ENCODE measurements at regions not wholly inside any gene's neighbourhood (a gene's known extent, or its start where the extent isn't known, plus 50 kb on each side); places are given as distances from the start of the nearest gene placed in this dataset.
"Not testable (repeated sequence)": the region's sequence is repeated elsewhere in the genome, so short reads cannot be mapped to it uniquely, and the experiment has no call there.

GRCh38 chr19:56894626-56895025 is 54.1 kb upstream of the PEG3 start:
- H4K20me1 ChIP-seq = no peaks in the 10 kb centered on the region
- H3K4me1 ChIP-seq = peaks cover 5 to 15% (median 11%) of the 10 kb centered on the region in 10 experiments; a peak in 17 of 20 replicates
- peaks cover 0 to 5% (median 0%) of the 10 kb centered on the region in 11 experiments; a peak in 3 of 22 replicates for H3K9me3 ChIP-seq (replicated peaks in 1 of 11)
- no peak overlapping the region for H3K9ac ChIP-seq
- TF ChIP-seq Cebpa-rat (IDR thresholded peaks at IDR 0.05) = no peak
- no peak overlapping the region for H3K4me3 ChIP-seq
- peak overlapping the region in 10 of 11 experiments; percentile 6 to 56 (median 50); a peak in 17 of 22 replicates for H3K4me2 ChIP-seq
- H3K36me3 ChIP-seq = no peaks in the 10 kb centered on the region
- H3K27me3 ChIP-seq = no peaks in the 10 kb centered on the region
- peak overlapping the region in 2 of 11 experiments; percentile 22 to 30; a peak in 3 of 22 replicates for H3K27ac ChIP-seq

GRCh38 chr19:56896095-56896494 is 55.6 kb upstream of the PEG3 start:
- H3K4me3 ChIP-seq = no peak overlapping the region
- peaks cover 0 to 10% (median 0%) of the 10 kb centered on the region in 11 experiments; a peak in 2 of 22 replicates for H3K9me3 ChIP-seq (replicated peaks in 1 of 11)
- no peak for TF ChIP-seq Cebpa-rat (IDR thresholded peaks at IDR 0.05)
- no peaks in the 10 kb centered on the region for H3K36me3 ChIP-seq
- no peaks in the 10 kb centered on the region for H4K20me1 ChIP-seq
- H3K4me1 ChIP-seq = peaks cover 5 to 15% (median 11%) of the 10 kb centered on the region in 10 experiments; a peak in 17 of 20 replicates
- no peak overlapping the region for H3K9ac ChIP-seq
- H3K4me2 ChIP-seq = no peak overlapping the region
- H3K27ac ChIP-seq = no peak overlapping the region
- no peaks in the 10 kb centered on the region for H3K27me3 ChIP-seq

- Histone ChIP-seq H3K27ac (no peak overlapping the region), H3K9ac (no peak overlapping the region), H3K36me3 (no peaks in the 10 kb centered on the region), H3K9me3 (replicated peaks in 1 of 11) (peaks cover 0 to 10% (median 0%) of the 10 kb centered on the region in 11 experiments; a peak in 1 of 22 replicates), H3K27me3 (no peaks in the 10 kb centered on the region), H3K4me2 (no peak overlapping the region), H3K4me3 (no peak overlapping the region), H3K4me1 (peaks cover 0 to 5% (median 2%) of the 10 kb centered on the region in 10 experiments; a peak in 13 of 20 replicates), H4K20me1 (no peaks in the 10 kb centered on the region)
- TF ChIP-seq Cebpa-rat (IDR thresholded peaks at IDR 0.05) = no peak
Measured at GRCh38 chr19:56899943-56900342, 59.4 kb upstream of the PEG3 start.

DNA sequence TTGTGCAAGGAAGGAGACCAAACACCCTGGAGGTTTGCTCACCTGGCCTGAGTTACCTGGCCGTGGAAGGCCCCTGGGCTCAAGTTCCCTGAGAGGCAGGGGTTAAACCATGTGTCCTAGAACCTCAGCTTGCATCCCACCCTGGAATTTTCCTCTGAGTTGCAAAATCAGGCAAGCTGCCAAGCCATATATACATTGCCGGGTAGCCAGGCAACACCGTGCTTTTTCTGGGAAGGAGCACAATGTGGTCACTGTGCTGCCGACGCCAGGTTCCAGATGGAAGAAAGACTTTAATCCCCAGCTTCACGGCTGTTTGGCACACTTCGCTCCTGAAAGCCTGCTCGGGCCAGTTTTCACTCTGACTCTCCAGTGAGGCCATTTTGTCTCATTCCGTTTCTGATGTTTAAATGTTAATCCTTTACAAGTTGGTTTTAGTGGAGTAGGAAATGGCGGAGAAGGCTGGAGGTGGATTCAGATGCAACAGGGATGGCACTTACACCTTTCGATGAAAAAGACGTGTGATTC is 60.1 kb upstream of the PEG3 start:
- H3K9ac ChIP-seq = no peak overlapping the region
- H3K27ac ChIP-seq = no peak overlapping the region
- H3K4me1 ChIP-seq = no peaks in the 10 kb centered on the region
- no peaks in the 10 kb centered on the region for H4K20me1 ChIP-seq
- H3K4me3 ChIP-seq = no peak overlapping the region
- peaks cover 0 to 10% (median 0%) of the 10 kb centered on the region in 11 experiments; a peak in 1 of 22 replicates for H3K9me3 ChIP-seq (replicated peaks in 1 of 11)
- H3K4me2 ChIP-seq = no peak overlapping the region
- no peak for TF ChIP-seq Cebpa-rat (IDR thresholded peaks at IDR 0.05)
- no peaks in the 10 kb centered on the region for H3K36me3 ChIP-seq
- no peaks in the 10 kb centered on the region for H3K27me3 ChIP-seq

DNA sequence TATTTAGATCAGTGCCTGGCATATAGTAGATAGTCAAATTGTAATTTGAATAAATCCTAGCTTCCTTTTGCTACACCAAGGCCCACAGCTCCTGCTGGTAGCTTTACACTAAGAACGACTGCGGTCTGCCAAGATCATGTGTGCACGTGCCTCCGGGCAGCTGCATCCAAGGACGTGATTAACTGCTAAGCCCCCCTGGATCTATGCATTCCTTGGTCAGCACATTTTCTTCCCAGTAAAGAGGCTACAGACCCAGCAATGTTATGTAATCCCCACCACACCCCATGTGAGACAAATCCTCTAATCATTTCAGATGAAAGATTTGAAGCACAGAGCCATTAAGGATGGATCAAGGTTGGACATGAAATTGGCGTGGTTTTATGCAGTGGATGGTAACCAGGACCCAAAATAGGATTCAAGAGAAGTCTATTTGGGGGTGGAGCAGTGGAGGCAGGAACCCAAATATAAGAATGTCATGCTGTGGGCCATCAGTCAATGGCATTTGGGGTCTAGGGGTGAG is 65.2 kb upstream of the PEG3 start:
- peaks cover 0 to 8% (median 0%) of the 10 kb centered on the region in 11 experiments; a peak in 4 of 22 replicates for H3K9me3 ChIP-seq (replicated peaks in 1 of 11)
- no peak overlapping the region for H3K9ac ChIP-seq
- no peak for TF ChIP-seq Cebpa-rat (IDR thresholded peaks at IDR 0.05)
- H3K36me3 ChIP-seq = no peaks in the 10 kb centered on the region
- H3K27ac ChIP-seq = no peak overlapping the region
- no peaks in the 10 kb centered on the region for H3K27me3 ChIP-seq
- H3K4me2 ChIP-seq = no peak overlapping the region
- H3K4me3 ChIP-seq = no peak overlapping the region
- no peaks in the 10 kb centered on the region for H4K20me1 ChIP-seq
- no peaks in the 10 kb centered on the region for H3K4me1 ChIP-seq

- TF ChIP-seq Cebpa-rat (IDR thresholded peaks at IDR 0.05) = no peak
- Histone ChIP-seq H3K27me3 (no peaks in the 10 kb centered on the region), H3K4me2 (no peak overlapping the region), H3K9me3 (replicated peaks in 1 of 11) (peaks cover 0 to 4% (median 0%) of the 10 kb centered on the region in 11 experiments; a peak in 3 of 22 replicates), H4K20me1 (no peaks in the 10 kb centered on the region), H3K9ac (no peak overlapping the region), H3K4me3 (no peak overlapping the region), H3K36me3 (no peaks in the 10 kb centered on the region), H3K4me1 (no peaks in the 10 kb centered on the region), H3K27ac (no peak overlapping the region)
Measured at GRCh38 chr19:56912401-56913112, 72.0 kb upstream of the PEG3 start.

- H3K4me1 ChIP-seq; H3K27me3 ChIP-seq; H3K9me3 ChIP-seq (replicated peaks in 1 of 11); H4K20me1 ChIP-seq; H3K9ac ChIP-seq; H3K4me3 ChIP-seq; H3K27ac ChIP-seq; H3K36me3 ChIP-seq; H3K4me2 ChIP-seq: not testable (repeated sequence)
Measured at GRCh38 chr19:56913113-56913455, 72.6 kb upstream of the PEG3 start.

DNA sequence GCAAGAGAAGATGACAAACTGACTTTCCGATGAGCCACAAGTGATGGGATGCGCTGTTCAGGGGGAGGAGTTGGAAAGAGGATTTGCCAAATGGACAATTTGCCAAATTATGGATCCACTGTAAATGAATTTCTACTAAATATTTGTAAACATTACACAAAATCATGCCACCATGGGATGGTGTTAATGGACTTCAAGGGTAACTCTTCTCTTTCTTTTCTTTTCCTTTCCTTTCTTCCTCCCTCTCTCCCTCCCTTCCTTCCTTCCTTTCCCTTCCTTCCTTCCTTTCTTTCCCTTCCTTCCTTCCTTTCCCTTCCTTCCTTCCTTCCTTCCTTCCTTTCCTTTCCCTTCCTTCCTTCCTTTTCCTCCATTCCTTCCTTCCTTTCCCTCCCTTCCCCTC is 76.0 kb upstream of the PEG3 start:
- no peaks in the 10 kb centered on the region for H3K4me1 ChIP-seq
- no peaks in the 10 kb centered on the region for H4K20me1 ChIP-seq
- no peak overlapping the region for H3K4me3 ChIP-seq
- no peaks in the 10 kb centered on the region for H3K36me3 ChIP-seq
- H3K27ac ChIP-seq = no peak overlapping the region
- H3K4me2 ChIP-seq = no peak overlapping the region
- peaks cover 0 to 4% (median 0%) of the 10 kb centered on the region in 11 experiments; a peak in 4 of 22 replicates for H3K9me3 ChIP-seq (replicated peaks in 1 of 11)
- H3K27me3 ChIP-seq = no peaks in the 10 kb centered on the region
- TF ChIP-seq Cebpa-rat (IDR thresholded peaks at IDR 0.05) = no peak
- H3K9ac ChIP-seq = no peak overlapping the region

DNA sequence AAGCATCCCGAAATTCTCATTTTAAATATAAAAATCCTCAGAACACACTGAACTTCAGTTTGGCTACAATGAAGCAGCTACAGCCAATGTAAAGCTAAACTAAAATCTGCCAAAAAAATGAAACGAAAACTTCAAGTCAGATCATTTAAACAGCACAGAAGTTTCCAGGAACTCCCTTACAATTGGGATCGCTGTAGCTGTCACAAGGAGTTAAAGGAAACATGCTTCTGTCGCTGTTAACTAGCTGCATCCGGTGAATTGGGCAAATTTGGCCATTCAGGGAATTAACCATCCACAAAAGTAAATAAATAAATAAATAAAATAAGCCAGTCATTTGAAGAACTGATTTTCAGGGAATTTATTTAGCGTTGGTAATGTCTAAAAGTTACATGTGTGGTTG is 77.0 kb upstream of the PEG3 start:
- no peak overlapping the region for H3K4me2 ChIP-seq
- no peaks in the 10 kb centered on the region for H3K4me1 ChIP-seq
- H3K4me3 ChIP-seq = no peak overlapping the region
- no peaks in the 10 kb centered on the region for H4K20me1 ChIP-seq
- TF ChIP-seq Cebpa-rat (IDR thresholded peaks at IDR 0.05) = no peak
- H3K27ac ChIP-seq = no peak overlapping the region
- no peaks in the 10 kb centered on the region for H3K27me3 ChIP-seq
- H3K9ac ChIP-seq = no peak overlapping the region
- H3K36me3 ChIP-seq = no peaks in the 10 kb centered on the region
- H3K9me3 ChIP-seq (replicated peaks in 1 of 11) = peaks cover 0 to 7% (median 0%) of the 10 kb centered on the region in 11 experiments; a peak in 5 of 22 replicates

DNA sequence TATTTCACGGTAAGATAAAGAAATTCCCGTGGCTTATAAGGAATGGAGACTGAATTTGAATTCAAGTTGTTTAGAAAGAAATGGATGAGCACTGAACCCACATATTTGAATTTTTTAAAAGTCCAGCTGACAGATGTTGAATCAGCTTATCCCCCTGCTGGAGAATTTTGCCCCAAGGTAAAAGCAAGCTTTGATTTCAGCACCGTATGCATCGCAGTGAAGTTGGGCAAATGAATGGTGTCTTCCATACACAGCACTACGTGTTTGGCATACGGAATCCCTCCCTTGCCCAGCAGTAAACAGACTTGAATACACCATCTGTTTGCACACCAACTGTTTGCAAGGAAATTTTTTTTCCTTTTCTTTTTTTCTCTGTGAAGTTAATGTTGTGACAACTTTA is 77.5 kb upstream of the PEG3 start:
- Histone ChIP-seq H3K4me2 (no peak overlapping the region), H3K9ac (no peak overlapping the region), H4K20me1 (no peaks in the 10 kb centered on the region), H3K27me3 (no peaks in the 10 kb centered on the region), H3K4me1 (no peaks in the 10 kb centered on the region), H3K4me3 (no peak overlapping the region), H3K36me3 (no peaks in the 10 kb centered on the region), H3K27ac (no peak overlapping the region), H3K9me3 (replicated peaks in 1 of 11) (peaks cover 0 to 7% (median 0%) of the 10 kb centered on the region in 11 experiments; a peak in 5 of 22 replicates)
- no peak for TF ChIP-seq Cebpa-rat (IDR thresholded peaks at IDR 0.05)

Measured in BLaER1 treated with 17β-estradiol and CSF1 and Interleukin-3, amounts not matched to agents 10 nM and 100 nM (cell line).